ENCODE measurements at regions not wholly inside any gene's neighbourhood (a gene's known extent, or its start where the extent isn't known, plus 50 kb on each side); places are given as distances from the start of the nearest gene placed in this dataset.
A peak's percentile ranks its signal among the peaks of the same experiment; 100 is the strongest.
"Not testable (repeated sequence)": the region's sequence is repeated elsewhere in the genome, so short reads cannot be mapped to it uniquely, and the experiment has no call there.

GRCh38 chr5:36435516-36435915, 133.8 kb upstream of the RANBP3L start:
- ATAC-seq = no peak

GRCh38 chr5:36436306-36436705, 134.6 kb upstream of the RANBP3L start:
- ATAC-seq = no peak

- ATAC-seq = no peak
These were observed 137.3 kb upstream of the RANBP3L start for GRCh38 chr5:36438765-36439561.

- ATAC-seq = no peak
These were observed 138.6 kb upstream of the RANBP3L start for GRCh38 chr5:36440300-36440699.

- ATAC-seq = no peak
These were observed 139.6 kb upstream of the RANBP3L start for GRCh38 chr5:36441280-36441679.

GRCh38 chr5:36442352-36442751, 140.7 kb upstream of the RANBP3L start:
- ATAC-seq = no peak

GRCh38 chr5:36442796-36443195, 141.1 kb upstream of the RANBP3L start:
- ATAC-seq = peak; percentile 45

- ATAC-seq = peak; percentile 4
These were observed 142.2 kb upstream of the RANBP3L start for GRCh38 chr5:36443941-36444340.

- ATAC-seq = peak; percentile 54
These were observed 143.1 kb upstream of the RANBP3L start for GRCh38 chr5:36444582-36445418.

GRCh38 chr5:36447776-36448175, 146.1 kb upstream of the RANBP3L start:
- ATAC-seq = peak; percentile 41

GRCh38 chr5:36450229-36451014, 148.7 kb upstream of the RANBP3L start:
- peak; percentile 63 for ATAC-seq

GRCh38 chr5:36452424-36453006, 150.8 kb upstream of the RANBP3L start:
- peak; percentile 97 for ATAC-seq

GRCh38 chr5:36457511-36458270, 148.7 kb upstream of the SLC1A3 start:
- ATAC-seq = no peak

- ATAC-seq = peak; percentile 27
These were observed 147.7 kb upstream of the SLC1A3 start for GRCh38 chr5:36458746-36459145.

GRCh38 chr5:36459176-36460135, 146.9 kb upstream of the SLC1A3 start:
- ATAC-seq = peak; percentile 60

GRCh38 chr5:36462295-36463021, 143.9 kb upstream of the SLC1A3 start:
- peak; percentile 59 for ATAC-seq

GRCh38 chr5:36475942-36476341, 130.5 kb upstream of the SLC1A3 start:
- not testable (repeated sequence) for ATAC-seq

- no peak for ATAC-seq
These were observed 127.6 kb upstream of the SLC1A3 start for GRCh38 chr5:36478646-36479317.

GRCh38 chr5:36481454-36482120, 124.8 kb upstream of the SLC1A3 start:
- ATAC-seq = peak; percentile 88
